ENCODE measurements at regions not wholly inside any gene's neighbourhood (a gene's known extent, or its start where the extent isn't known, plus 50 kb on each side); places are given as distances from the start of the nearest gene placed in this dataset.
"Not testable (repeated sequence)": the region's sequence is repeated elsewhere in the genome, so short reads cannot be mapped to it uniquely, and the experiment has no call there.

GRCh38 chr1:229857585-229857984 lies 209.5 kb upstream of the GALNT2 start:
- no peak for DNase-seq (ENCODE audit: low read depth)

- DNase-seq (ENCODE audit: low read depth) = no peak
These were observed 208.0 kb upstream of the GALNT2 start for GRCh38 chr1:229859026-229859425.

GRCh38 chr1:229860926-229861325 lies 206.1 kb upstream of the GALNT2 start:
- DNase-seq (ENCODE audit: low read depth) = no peak

GRCh38 chr1:229862017-229862774 lies 204.8 kb upstream of the GALNT2 start:
- no peak for DNase-seq (ENCODE audit: low read depth)

- DNase-seq (ENCODE audit: low read depth) = no peak
These were observed 203.1 kb upstream of the GALNT2 start for GRCh38 chr1:229863651-229864545.

GRCh38 chr1:229864686-229865230 lies 202.3 kb upstream of the GALNT2 start:
- no peak for DNase-seq (ENCODE audit: low read depth)

- DNase-seq (ENCODE audit: low read depth) = not testable (repeated sequence)
These were observed 201.7 kb upstream of the GALNT2 start for GRCh38 chr1:229865321-229865720.

GRCh38 chr1:229867726-229868125 lies 199.3 kb upstream of the GALNT2 start:
- DNase-seq (ENCODE audit: low read depth) = no peak

- DNase-seq (ENCODE audit: low read depth) = no peak
These were observed 197.8 kb upstream of the GALNT2 start for GRCh38 chr1:229869240-229869639.

GRCh38 chr1:229869687-229870086 lies 197.4 kb upstream of the GALNT2 start:
- DNase-seq (ENCODE audit: low read depth) = no peak

- DNase-seq (ENCODE audit: low read depth) = no peak
These were observed 196.7 kb upstream of the GALNT2 start for GRCh38 chr1:229870381-229870780.

- DNase-seq (ENCODE audit: low read depth) = no peak
These were observed 195.9 kb upstream of the GALNT2 start for GRCh38 chr1:229871078-229871676.

GRCh38 chr1:229874136-229874535 lies 192.9 kb upstream of the GALNT2 start:
- no peak for DNase-seq (ENCODE audit: low read depth)

GRCh38 chr1:229874609-229875008 lies 192.4 kb upstream of the GALNT2 start:
- DNase-seq (ENCODE audit: low read depth) = no peak

GRCh38 chr1:229875086-229875485 lies 192.0 kb upstream of the GALNT2 start:
- no peak for DNase-seq (ENCODE audit: low read depth)

GRCh38 chr1:229879746-229880145 lies 187.3 kb upstream of the GALNT2 start:
- no peak for DNase-seq (ENCODE audit: low read depth)

GRCh38 chr1:229880271-229881170 lies 186.5 kb upstream of the GALNT2 start:
- no peak for DNase-seq (ENCODE audit: low read depth)

GRCh38 chr1:229882621-229883020 lies 184.4 kb upstream of the GALNT2 start:
- no peak for DNase-seq (ENCODE audit: low read depth)

GRCh38 chr1:229883504-229884200 lies 183.4 kb upstream of the GALNT2 start:
- no peak for DNase-seq (ENCODE audit: low read depth)

GRCh38 chr1:229884765-229885164 lies 182.3 kb upstream of the GALNT2 start:
- DNase-seq (ENCODE audit: low read depth) = no peak
